ENCODE measurements at regions not wholly inside any gene's neighbourhood (a gene's known extent, or its start where the extent isn't known, plus 50 kb on each side); places are given as distances from the start of the nearest gene placed in this dataset.

GRCh38 chr1:208924928-208925327 is 658.6 kb upstream of the CAMK1G start:
- H3K4me3 ChIP-seq (replicated peaks in 1 of 3; ENCODE audit: low read depth in 2 of 3, low read length in 3 of 3) = no peak overlapping the region
- no peak overlapping the region for H3K4me2 ChIP-seq (replicated peaks; ENCODE audit: extremely low read depth, low read length, poor library complexity, severe bottlenecking)
- H3K79me2 ChIP-seq (ENCODE audit: insufficient read depth, low read length) = no peaks in the 10 kb centered on the region
- no peak for TF ChIP-seq CTCF (IDR thresholded peaks at IDR 0.05)
- no peak overlapping the region for H3K9ac ChIP-seq (ENCODE audit: insufficient read depth, low read length, poor library complexity, severe bottlenecking)
- Mint-ChIP-seq H3K9me3 (peaks cover 1 to 16% (median 10%) of the 10 kb centered on the region in 7 donors), H3K4me3 (no peak overlapping the region), H3K27me3 (ENCODE audit: low read depth in 3 of 3) (peaks cover 1 to 2% (median 1%) of the 10 kb centered on the region in 3 donors), H3K36me3 (no peaks in the 10 kb centered on the region), H3K27ac (no peak overlapping the region), H3K4me1 (no peaks in the 10 kb centered on the region)
- H3K36me3 ChIP-seq (replicated peaks in 1 of 2; ENCODE audit: control insufficient read depth in 1 of 2, insufficient read depth in 2 of 2, low read length in 2 of 2) = no peaks in the 10 kb centered on the region
- peaks cover 0 to 2% of the 10 kb centered on the region in 2 donors for H3K9me3 ChIP-seq (replicated peaks in 1 of 2; ENCODE audit: control insufficient read depth in 1 of 2, insufficient read depth in 1 of 2, low read length in 2 of 2)
- intact Hi-C loops (cut with micrococcal nuclease) = no loop called here
- DNase-seq = no peak
- WGBS (ENCODE audit: insufficient coverage) = 23% methylated on average over 4 of the region's 5 CpGs
- H2AFZ ChIP-seq (ENCODE audit: insufficient read depth, low read depth, low read length, poor library complexity, severe bottlenecking) = no peak overlapping the region
- no peak overlapping the region for H3K27ac ChIP-seq (ENCODE audit: low read depth in 1 of 2, low read length in 2 of 2)
- no peaks in the 10 kb centered on the region for H3K27me3 ChIP-seq (ENCODE audit: control insufficient read depth in 2 of 2, insufficient read depth in 2 of 2, low read length in 2 of 2)
- H3K4me1 ChIP-seq (ENCODE audit: control insufficient read depth in 1 of 2, insufficient read depth in 2 of 2, low read length in 2 of 2) = no peaks in the 10 kb centered on the region
- no peaks in the 10 kb centered on the region for H4K20me1 ChIP-seq (ENCODE audit: insufficient read depth, low read length)

- Mint-ChIP-seq H3K27me3 (ENCODE audit: low read depth in 3 of 3) (peaks cover 1 to 3% (median 2%) of the 10 kb centered on the region in 3 donors), H3K36me3 (no peaks in the 10 kb centered on the region), H3K9me3 (peaks cover 0 to 19% (median 7%) of the 10 kb centered on the region in 7 donors), H3K4me3 (no peak overlapping the region), H3K4me1 (no peaks in the 10 kb centered on the region), H3K27ac (no peak overlapping the region)
- H3K4me1 ChIP-seq (ENCODE audit: control insufficient read depth in 1 of 2, insufficient read depth in 2 of 2, low read length in 2 of 2) = no peaks in the 10 kb centered on the region
- no peak for TF ChIP-seq CTCF (IDR thresholded peaks at IDR 0.05)
- intact Hi-C loops (cut with micrococcal nuclease) = no loop called here
- H3K4me3 ChIP-seq (replicated peaks in 1 of 3; ENCODE audit: low read depth in 2 of 3, low read length in 3 of 3) = no peak overlapping the region
- H3K9me3 ChIP-seq (replicated peaks in 1 of 2; ENCODE audit: control insufficient read depth in 1 of 2, insufficient read depth in 1 of 2, low read length in 2 of 2) = peaks cover 0 to 2% of the 10 kb centered on the region in 2 donors
- H3K27me3 ChIP-seq (ENCODE audit: control insufficient read depth in 2 of 2, insufficient read depth in 2 of 2, low read length in 2 of 2) = no peaks in the 10 kb centered on the region
- H3K4me2 ChIP-seq (replicated peaks; ENCODE audit: extremely low read depth, low read length, poor library complexity, severe bottlenecking) = no peak overlapping the region
- no peak overlapping the region for H3K9ac ChIP-seq (ENCODE audit: insufficient read depth, low read length, poor library complexity, severe bottlenecking)
- no peak overlapping the region for H2AFZ ChIP-seq (ENCODE audit: insufficient read depth, low read depth, low read length, poor library complexity, severe bottlenecking)
- H4K20me1 ChIP-seq (ENCODE audit: insufficient read depth, low read length) = no peaks in the 10 kb centered on the region
- no peak overlapping the region for H3K27ac ChIP-seq (ENCODE audit: low read depth in 1 of 2, low read length in 2 of 2)
- H3K79me2 ChIP-seq (ENCODE audit: insufficient read depth, low read length) = no peaks in the 10 kb centered on the region
- H3K36me3 ChIP-seq (replicated peaks in 1 of 2; ENCODE audit: control insufficient read depth in 1 of 2, insufficient read depth in 2 of 2, low read length in 2 of 2) = no peaks in the 10 kb centered on the region
- no peak for DNase-seq
- 92% methylated on average over 2 of the region's 5 CpGs for WGBS (ENCODE audit: insufficient coverage)
Observed at GRCh38 chr1:208928349-208929010, 655.0 kb upstream of the CAMK1G start.
